Stimulated activated CD4-positive, alpha-beta T cell treated with anti-CD3 and anti-CD28 coated beads, Interleukin-12 subunit alpha, Interleukin-12 subunit beta, amount 100 ng/mL, for 4 hours (primary cell): ENCODE measurements at regions not wholly inside any gene's neighbourhood (a gene's known extent, or its start where the extent isn't known, plus 50 kb on each side); places are given as distances from the start of the nearest gene placed in this dataset.
"Not testable (repeated sequence)": the region's sequence is repeated elsewhere in the genome, so short reads cannot be mapped to it uniquely, and the experiment has no call there.

Experiments used
- DNase-seq: peaks from one replicate; pipeline ENCODE4 v3.0.0-alpha.2; 2020

DNA sequence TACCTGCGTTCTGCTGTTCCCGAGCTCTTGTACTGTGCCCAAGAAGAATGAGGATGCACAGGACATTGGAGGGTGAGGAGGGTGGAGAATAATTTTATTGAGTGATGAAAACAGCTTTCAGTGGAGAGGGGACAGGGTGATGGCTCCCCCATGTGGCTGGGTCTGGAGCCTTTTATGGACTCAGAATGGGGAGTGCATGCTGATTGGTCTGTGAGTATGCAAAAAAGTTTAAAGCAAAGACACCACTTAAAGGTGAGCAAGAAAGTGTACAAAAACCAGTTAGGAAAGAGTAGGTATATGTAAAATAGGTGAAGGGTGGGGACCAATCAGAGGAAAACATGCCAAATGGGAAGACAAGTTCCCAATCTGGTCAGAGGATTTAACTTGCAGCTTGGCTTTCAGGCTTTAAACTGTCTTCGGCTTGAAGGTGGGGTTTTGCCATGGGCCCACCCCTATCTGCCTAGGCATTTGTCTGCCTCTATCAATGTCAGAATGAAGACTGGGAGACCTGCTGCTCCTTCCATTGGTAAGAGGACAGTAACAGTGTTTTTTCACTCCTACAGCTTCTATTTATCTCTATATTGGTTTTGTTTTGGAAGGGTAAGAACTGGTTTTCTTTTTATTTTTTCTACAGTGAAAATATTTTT is 118.0 kb upstream of the RAI14 start:
- peak; percentile 3 for DNase-seq

DNA sequence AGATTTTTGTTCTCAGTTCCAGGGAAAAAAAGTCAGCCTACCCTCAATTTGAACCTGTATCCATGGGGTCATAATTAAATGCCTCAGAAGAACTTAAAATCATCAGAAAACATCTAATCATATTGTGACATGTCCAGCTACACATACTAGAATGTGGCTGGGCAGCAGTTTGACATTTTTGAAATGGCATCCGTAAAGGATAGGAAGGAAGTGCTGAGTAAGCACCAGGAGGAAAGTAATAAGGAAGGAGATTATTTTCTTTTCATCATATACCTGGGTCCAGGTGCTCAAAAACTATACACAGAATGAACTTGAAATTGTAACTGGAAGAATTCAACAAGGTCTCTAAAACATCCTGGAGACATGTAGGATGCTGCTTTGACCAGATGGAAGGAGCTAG is 116.9 kb upstream of the RAI14 start:
- no peak for DNase-seq

DNA sequence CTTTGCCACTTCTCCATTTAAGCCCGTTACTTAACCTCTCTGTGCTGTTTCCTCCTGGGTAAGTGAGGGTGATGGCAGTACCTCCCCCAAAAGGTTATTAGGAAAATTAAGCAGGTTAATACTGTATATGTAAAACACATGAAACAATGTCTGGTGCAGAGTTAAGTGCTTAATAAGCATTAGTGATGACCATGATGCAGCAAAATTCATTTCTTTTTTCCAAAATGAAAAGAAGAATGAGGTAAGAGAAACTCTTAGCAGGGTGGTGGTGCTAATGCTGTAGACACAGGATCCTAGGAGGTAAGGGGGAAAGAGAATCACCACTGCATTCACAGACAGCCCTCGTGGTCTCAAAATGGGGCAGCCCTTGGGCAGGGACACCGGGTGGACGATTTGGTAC is 115.1 kb upstream of the RAI14 start:
- DNase-seq, result no peak

DNA sequence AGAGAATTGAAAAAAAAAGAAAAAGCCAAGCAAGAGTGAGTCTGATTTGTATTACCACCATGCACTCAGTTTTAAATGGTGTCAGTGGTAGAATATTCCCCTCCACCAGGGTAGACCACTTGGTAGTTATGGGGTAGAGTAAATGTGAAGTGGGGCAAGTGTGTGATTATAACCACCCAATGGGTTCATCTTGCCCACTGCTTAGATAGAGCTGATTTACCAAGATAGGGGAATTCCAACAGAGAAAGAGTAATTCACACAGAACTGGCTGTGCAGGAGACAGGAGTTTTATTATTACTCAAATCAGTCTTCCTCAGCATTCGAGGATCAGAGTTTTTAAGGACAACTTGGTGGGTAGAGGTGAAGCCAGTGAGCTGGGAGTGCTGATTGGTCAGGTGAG is 113.3 kb upstream of the RAI14 start:
- no peak for DNase-seq

GRCh38 chr5:34543687-34544086 is 112.4 kb upstream of the RAI14 start:
- no peak for DNase-seq

DNA sequence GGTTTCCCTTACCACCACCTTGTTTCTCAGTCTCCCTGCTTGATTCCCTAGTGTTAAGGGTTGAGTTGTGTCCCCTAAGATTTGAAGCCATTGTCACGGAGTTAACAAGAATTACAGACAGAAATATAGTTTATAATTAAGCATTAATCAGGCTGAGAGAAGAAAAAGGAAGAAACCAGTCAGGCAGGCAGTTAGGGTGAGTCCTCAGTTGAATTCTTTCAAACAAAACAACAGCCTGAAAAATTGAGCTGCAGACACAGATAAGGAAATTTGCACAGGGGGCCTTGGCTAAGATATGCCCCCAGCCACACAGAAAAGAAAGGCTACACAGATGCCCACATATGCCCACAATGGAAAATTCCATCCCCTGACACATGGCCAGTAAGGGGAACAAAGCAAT is 111.7 kb upstream of the RAI14 start:
- no peak for DNase-seq

DNA sequence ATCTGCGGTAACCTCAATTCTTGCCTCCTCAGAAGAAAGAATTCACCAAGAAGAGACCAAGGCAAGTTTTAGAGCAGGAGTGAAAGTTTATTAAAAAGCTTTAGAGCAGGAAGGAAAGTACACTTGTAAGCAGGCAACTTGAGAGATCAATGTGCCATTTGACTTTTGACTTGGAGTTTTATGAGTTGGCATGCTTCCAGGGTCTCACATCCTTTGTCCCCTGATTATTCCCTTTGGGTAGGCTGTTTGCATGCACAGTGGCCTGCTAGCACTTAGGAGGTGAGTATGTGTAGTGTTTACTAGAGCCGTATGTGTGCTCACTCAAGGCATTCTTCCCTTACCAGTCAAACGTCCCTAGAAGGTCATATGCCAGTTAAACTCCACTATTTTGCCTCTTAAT is 111.0 kb upstream of the RAI14 start:
- no peak for DNase-seq

DNA sequence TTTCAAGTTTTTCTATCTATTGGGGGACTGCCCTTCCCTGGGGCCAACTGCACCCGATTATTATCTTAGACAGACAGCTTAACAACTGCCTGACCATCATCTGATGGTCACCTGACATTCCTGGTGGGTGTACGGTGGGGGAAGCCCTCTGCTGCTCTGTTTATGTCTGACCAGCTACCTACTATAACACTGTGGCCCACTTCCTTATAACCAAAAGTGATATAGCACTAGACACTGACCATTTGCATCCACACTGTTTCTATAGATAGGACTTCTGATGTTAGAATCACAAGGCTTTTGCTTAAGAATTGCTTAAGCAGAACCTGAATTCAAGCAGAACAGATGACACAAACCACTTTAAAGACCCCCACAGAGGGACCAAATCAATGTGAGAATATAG is 110.5 kb upstream of the RAI14 start:
- DNase-seq, result no peak

DNA sequence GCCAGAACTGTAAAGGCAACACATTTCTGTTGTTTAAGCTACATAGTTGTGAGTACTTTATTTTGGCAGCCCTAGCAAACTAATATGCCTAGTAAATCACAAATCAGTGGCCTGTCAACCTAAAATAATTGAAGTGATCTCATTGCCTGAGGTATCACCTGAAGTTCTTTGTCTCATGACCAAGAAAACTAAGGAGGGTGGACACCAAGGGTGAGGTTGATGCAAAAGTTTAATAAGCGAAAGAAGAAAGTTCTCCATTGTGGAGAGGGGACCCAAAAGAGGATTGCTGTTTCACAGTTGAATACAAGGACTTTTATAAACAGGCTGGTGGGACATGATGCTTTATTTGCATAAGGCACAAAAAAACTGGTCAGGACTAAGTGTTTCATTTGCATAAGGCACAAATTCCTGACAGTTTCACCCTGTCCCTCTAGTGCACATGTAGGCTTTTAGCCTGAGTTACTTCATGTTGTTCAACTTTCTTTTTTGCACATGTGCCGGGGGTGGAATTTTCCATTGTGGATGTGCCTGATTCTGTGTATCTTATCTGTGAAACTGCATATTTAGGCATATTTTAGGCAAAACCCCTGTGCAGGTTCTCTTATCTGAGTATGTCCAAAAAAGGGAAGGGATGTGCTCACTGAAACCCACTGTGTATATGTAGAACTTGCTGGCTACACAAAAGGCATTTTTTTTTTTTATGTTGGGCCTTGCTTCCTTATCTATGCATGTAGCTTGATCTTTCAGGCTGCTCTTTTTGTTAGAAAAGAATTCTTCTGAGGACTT is 108.6 kb upstream of the RAI14 start:
- DNase-seq, result no peak

- no peak for DNase-seq
These were observed 108.1 kb upstream of the RAI14 start for GRCh38 chr5:34548086-34548403.

- no peak for DNase-seq
These were observed 105.9 kb upstream of the RAI14 start for GRCh38 chr5:34550247-34550646.

- DNase-seq, result no peak
These were observed 105.2 kb upstream of the RAI14 start for GRCh38 chr5:34550964-34551363.

- no peak for DNase-seq
These were observed 104.2 kb upstream of the RAI14 start for GRCh38 chr5:34551911-34552433.

DNA sequence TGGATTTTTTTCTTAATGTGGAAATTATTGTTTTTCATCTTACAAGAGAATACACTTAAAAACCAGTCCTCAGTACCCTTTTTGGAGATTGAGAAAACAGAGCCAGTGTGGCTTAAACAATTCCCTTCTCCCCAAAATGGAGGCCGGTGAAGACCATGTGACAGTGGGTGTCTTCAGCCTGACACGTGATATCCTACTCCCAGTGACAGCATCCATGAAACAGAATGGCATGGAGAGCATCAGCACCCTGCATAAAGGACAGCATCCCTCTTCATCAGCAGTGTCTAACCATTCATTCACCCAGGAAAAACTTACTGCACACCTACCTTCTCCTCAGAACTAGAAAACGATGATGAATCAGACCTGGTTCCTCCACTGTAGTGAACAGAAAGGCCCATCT is 103.4 kb upstream of the RAI14 start:
- no peak for DNase-seq

DNA sequence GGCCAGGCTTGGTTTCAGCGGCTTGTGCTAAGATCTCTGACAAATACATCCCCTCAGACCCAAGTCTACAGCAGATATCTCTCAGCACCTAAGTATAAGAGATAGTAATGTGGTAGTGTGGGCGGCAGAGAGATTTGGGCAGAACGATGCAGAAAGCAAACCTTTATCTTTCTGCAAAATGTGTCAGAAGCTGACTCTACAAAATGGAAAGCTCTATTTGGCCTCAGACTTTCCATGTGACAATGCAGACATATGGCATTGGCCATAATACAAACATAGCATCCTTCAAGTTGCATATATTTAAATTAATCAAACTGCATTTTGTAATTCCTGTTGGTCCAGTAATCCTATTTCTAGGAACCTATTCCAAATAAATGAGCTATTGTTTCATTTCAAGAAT is 102.5 kb upstream of the RAI14 start:
- DNase-seq, result no peak

DNA sequence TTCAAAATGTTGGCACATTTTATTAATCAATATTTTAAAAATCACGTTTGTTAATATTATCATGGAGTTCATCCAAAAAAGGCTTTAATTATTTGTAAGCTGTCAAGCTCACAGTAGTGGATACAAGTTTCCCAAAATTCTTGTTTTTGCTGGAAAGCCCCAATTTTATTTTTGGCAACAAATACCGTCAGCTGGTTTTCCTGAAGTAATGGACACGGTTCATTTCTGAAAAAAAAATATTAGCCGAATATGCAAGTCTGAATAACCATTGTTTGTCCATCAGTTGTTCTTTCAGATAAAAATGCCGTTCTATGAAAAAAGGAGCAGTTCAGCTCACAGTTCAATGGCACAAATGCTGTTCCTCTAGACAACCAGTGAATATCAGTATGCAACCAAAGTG is 101.5 kb upstream of the RAI14 start:
- DNase-seq, result no peak

- no peak for DNase-seq
These were observed 100.2 kb upstream of the RAI14 start for GRCh38 chr5:34555699-34556508.

GRCh38 chr5:34556509-34556782 is 99.7 kb upstream of the RAI14 start:
- no peak for DNase-seq

DNA sequence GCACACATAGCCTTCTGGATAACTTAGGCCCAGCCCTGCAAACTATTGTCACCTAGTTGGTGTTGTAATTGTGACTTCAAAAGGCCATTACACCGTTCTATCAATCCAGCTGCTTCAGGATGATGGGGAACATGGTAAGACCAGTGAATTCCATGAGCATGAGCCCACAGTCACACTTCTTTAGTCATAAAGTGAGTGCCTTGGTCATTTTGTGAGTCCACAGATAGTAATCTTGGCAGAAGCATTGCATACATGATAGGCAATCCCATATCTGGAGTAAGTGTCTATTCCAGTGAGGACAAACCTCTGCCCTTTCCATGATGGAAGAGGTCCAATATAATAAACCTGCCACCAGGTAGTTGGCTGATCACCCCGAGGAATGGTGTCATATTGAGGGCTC is 94.5 kb upstream of the RAI14 start:
- not testable (repeated sequence) for DNase-seq

- DNase-seq, result no peak
These were observed 93.3 kb upstream of the RAI14 start for GRCh38 chr5:34562791-34563190.

GRCh38 chr5:34563269-34563668 is 92.9 kb upstream of the RAI14 start:
- DNase-seq, result no peak

GRCh38 chr5:34563931-34564709 is 92.0 kb upstream of the RAI14 start:
- DNase-seq, result no peak

DNA sequence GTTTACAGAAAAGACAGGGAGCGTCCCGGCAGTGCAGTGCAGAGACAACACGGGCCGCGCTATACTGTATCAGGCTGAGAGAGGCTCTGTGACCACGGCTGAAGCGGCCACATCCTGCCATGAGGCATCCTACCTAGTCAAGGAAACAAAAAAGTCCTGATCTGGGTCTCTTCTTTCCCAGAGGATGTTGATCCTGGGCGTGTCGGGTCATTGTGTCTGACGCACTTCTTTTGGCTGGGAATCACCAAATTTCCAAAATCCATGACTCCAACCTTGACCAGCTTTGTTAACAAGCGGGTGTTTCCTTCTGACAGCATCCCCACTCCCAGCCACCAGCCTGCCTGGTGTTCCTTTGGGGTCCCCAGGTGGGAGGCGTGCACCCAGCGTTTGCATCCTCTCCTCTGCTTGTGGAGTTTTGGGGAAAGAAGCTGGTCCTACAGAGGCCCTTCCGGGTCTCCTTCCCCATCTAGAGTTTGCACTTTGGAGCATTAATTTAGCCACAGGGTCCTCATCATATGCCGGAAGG is 91.4 kb upstream of the RAI14 start:
- DNase-seq, result no peak
